ENCODE measurements at regions not wholly inside any gene's neighbourhood (a gene's known extent, or its start where the extent isn't known, plus 50 kb on each side); places are given as distances from the start of the nearest gene placed in this dataset.

DNA sequence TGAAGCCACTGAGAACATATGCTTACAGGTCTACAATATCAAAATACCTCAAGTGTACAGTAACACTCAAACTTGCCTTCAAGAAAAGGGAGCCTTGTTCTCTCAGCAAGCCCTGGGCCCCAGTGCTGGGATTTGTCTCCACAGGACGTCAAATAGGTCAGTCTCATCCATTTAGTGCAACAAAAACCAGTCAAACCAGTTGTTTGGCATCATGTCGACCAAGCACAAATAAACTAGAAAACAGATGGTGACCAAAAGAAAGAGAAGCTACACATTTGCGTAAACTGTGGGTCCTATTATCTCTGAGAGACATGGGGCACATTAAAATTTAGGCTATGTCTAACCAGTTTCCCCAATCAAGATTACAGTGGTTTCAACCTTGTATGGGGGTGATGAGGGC, 182.6 kb upstream of the PKDCC start:
- H2AFZ ChIP-seq (ENCODE audit: low read length): no peak overlapping the region
- H3K9me2 ChIP-seq (ENCODE audit: insufficient read depth, low read length): no peaks in the 10 kb centered on the region
- H3K27ac ChIP-seq (ENCODE audit: low read depth, low read length, poor library complexity, severe bottlenecking): no peak overlapping the region
- intact Hi-C loops (cut with micrococcal nuclease; ENCODE audit: unreplicated experiment): loop anchor here (5.0 kb wide), 2 partner anchors 372 to 462 kb away; no protein-coding TSS in a partner anchor
- TF ChIP-seq EZH2phosphoT487 (IDR thresholded peaks at IDR 0.05; ENCODE audit: borderline replicate concordance, low read depth, low read length): no peak
- TF ChIP-seq, protein P1, sequence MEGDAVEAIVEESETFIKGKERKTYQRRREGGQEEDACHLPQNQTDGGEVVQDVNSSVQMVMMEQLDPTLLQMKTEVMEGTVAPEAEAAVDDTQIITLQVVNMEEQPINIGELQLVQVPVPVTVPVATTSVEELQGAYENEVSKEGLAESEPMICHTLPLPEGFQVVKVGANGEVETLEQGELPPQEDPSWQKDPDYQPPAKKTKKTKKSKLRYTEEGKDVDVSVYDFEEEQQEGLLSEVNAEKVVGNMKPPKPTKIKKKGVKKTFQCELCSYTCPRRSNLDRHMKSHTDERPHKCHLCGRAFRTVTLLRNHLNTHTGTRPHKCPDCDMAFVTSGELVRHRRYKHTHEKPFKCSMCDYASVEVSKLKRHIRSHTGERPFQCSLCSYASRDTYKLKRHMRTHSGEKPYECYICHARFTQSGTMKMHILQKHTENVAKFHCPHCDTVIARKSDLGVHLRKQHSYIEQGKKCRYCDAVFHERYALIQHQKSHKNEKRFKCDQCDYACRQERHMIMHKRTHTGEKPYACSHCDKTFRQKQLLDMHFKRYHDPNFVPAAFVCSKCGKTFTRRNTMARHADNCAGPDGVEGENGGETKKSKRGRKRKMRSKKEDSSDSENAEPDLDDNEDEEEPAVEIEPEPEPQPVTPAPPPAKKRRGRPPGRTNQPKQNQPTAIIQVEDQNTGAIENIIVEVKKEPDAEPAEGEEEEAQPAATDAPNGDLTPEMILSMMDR (conservative IDR thresholded peaks at IDR 0.05; ENCODE audit: low read length): no peak
- no peak overlapping the region for H3K4me3 ChIP-seq (ENCODE audit: low read depth, low read length, poor library complexity, severe bottlenecking)
- no peaks in the 10 kb centered on the region for H4K20me1 ChIP-seq (ENCODE audit: insufficient read depth, low read length)
- CTCF ChIA-PET (ENCODE audit: unreplicated experiment): no interaction called here
- H3K79me2 ChIP-seq (ENCODE audit: insufficient read depth, low read depth, low read length): no peaks in the 10 kb centered on the region
- H3K4me2 ChIP-seq (ENCODE audit: low read length): no peak overlapping the region
- DNase-seq (ENCODE audit: low spot score): no peak
- no peaks in the 10 kb centered on the region for H3K36me3 ChIP-seq (ENCODE audit: insufficient read depth, low read length)
- POLR2A ChIA-PET: interaction anchor here (0.6 kb wide), 1 partner anchor 1148 kb away, joined by 3 read pairs; no protein-coding TSS in a partner anchor
- no peaks in the 10 kb centered on the region for H3K4me1 ChIP-seq (ENCODE audit: insufficient read depth, low read length, poor library complexity, severe bottlenecking)
- no TSS peak for BruUV-seq (replicated peaks)
- H3K9me3 ChIP-seq (ENCODE audit: low read length): no peaks in the 10 kb centered on the region

DNA sequence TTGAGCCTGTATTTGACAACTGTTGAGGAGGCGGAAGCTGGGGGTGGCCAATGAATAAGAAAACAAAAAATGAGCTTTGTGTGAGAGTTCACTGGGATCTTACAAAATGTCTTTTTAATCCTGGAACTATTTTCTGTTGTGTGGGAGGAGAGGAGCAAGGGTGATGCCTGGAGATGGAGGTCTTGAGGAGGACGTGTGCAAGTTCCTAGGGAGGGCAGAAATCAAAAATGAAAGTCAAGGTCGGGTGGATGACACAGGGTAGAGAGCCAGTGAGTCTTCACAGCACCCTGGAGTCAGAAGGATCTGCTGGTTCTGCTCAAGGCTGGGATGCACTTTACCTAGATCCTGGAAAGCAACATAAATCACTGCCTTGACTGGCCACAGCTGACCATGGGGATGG, 180.3 kb upstream of the PKDCC start:
- no peaks in the 10 kb centered on the region for H3K36me3 ChIP-seq (ENCODE audit: insufficient read depth, low read length)
- no peaks in the 10 kb centered on the region for H3K9me2 ChIP-seq (ENCODE audit: insufficient read depth, low read length)
- H3K79me2 ChIP-seq (ENCODE audit: insufficient read depth, low read depth, low read length): no peaks in the 10 kb centered on the region
- DNase-seq (ENCODE audit: low spot score): no peak
- intact Hi-C loops (cut with micrococcal nuclease; ENCODE audit: unreplicated experiment): loop anchor here (5.0 kb wide), 2 partner anchors 370 to 460 kb away; no protein-coding TSS in a partner anchor
- CTCF ChIA-PET (ENCODE audit: unreplicated experiment): interaction anchor here (2.4 kb wide), 1 partner anchor 219 kb away, joined by 11 read pairs; no protein-coding TSS in a partner anchor
- H4K20me1 ChIP-seq (ENCODE audit: insufficient read depth, low read length): no peaks in the 10 kb centered on the region
- H3K27ac ChIP-seq (ENCODE audit: low read depth, low read length, poor library complexity, severe bottlenecking): no peak overlapping the region
- H3K4me3 ChIP-seq (ENCODE audit: low read depth, low read length, poor library complexity, severe bottlenecking): no peak overlapping the region
- no peaks in the 10 kb centered on the region for H3K4me1 ChIP-seq (ENCODE audit: insufficient read depth, low read length, poor library complexity, severe bottlenecking)
- no TSS peak for BruUV-seq (replicated peaks)
- no peak overlapping the region for H2AFZ ChIP-seq (ENCODE audit: low read length)
- H3K9me3 ChIP-seq (ENCODE audit: low read length): no peaks in the 10 kb centered on the region
- H3K4me2 ChIP-seq (ENCODE audit: low read length): no peak overlapping the region
- TF ChIP-seq, protein P1 (conservative IDR thresholded peaks at IDR 0.05; ENCODE audit: low read length): no peak
- no peak for TF ChIP-seq EZH2phosphoT487 (IDR thresholded peaks at IDR 0.05; ENCODE audit: borderline replicate concordance, low read depth, low read length)
- POLR2A ChIA-PET: interaction anchor here (0.7 kb wide), 1 partner anchor 227 kb away, joined by 3 read pairs; no protein-coding TSS in a partner anchor

DNA sequence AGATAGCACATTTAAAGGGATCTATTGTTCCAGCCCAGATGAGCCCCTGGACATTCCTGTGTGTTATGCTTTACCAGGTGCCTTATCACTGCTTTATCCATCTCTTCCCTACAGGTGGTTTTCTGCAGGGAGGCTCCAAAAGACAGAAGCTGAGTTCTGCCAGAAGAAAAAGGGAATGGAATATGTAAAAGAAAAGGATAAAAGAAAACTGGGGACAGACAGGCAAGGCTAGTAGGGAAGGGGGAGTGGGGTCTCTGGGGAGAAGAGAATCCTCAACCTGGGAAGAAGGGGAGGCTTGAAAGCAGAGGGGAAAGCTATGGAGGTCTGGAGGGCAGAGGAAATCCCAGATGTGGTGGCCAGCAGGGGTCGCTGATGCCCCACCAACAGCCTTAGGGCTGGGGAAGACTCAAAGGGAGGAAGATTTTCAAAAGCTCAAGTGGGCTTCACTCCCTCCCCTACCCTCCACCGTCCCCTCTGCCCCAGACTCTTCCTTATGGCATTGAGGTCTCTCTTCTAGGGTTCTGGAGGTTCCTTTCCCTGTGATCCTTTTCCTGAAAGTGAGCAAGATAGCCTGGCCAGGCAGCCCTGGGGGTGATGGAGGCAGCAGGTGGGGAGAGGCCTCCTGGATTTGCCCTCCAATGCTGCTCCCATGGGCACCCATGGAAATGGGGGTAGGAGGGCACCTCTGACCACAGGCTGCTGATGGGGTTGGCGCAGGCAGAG, 178.1 kb upstream of the PKDCC start:
- ChIA-PET CTCF (ENCODE audit: unreplicated experiment) (interaction anchor here (0.8 to 2.4 kb wide), 3 partner anchors 203 to 217 kb away, joined by 3 to 11 read pairs (median 4); no protein-coding TSS in a partner anchor), POLR2A (no interaction called here)
- intact Hi-C loops (cut with micrococcal nuclease; ENCODE audit: unreplicated experiment): loop anchor here (1.0 to 5.0 kb wide), 3 partner anchors 217 to 458 kb away; no protein-coding TSS in a partner anchor

More for the DNA sequence above, 178.1 kb upstream of the PKDCC start:
- BruUV-seq (replicated peaks): no TSS peak
- TF ChIP-seq, protein P1 (conservative IDR thresholded peaks at IDR 0.05; ENCODE audit: low read length): peak; percentile 81
- no peak for TF ChIP-seq EZH2phosphoT487 (IDR thresholded peaks at IDR 0.05; ENCODE audit: borderline replicate concordance, low read depth, low read length)
- no peaks in the 10 kb centered on the region for H3K9me3 ChIP-seq (ENCODE audit: low read length)
- no peaks in the 10 kb centered on the region for H3K9me2 ChIP-seq (ENCODE audit: insufficient read depth, low read length)
- DNase-seq (ENCODE audit: low spot score): peak; percentile 57
- no peaks in the 10 kb centered on the region for H3K79me2 ChIP-seq (ENCODE audit: insufficient read depth, low read depth, low read length)
- H3K27ac ChIP-seq (ENCODE audit: low read depth, low read length, poor library complexity, severe bottlenecking): no peak overlapping the region
- H3K4me1 ChIP-seq (ENCODE audit: insufficient read depth, low read length, poor library complexity, severe bottlenecking): no peaks in the 10 kb centered on the region
- no peak overlapping the region for H3K4me2 ChIP-seq (ENCODE audit: low read length)
- H3K36me3 ChIP-seq (ENCODE audit: insufficient read depth, low read length): no peaks in the 10 kb centered on the region
- H3K4me3 ChIP-seq (ENCODE audit: low read depth, low read length, poor library complexity, severe bottlenecking): no peak overlapping the region
- no peaks in the 10 kb centered on the region for H4K20me1 ChIP-seq (ENCODE audit: insufficient read depth, low read length)
- H2AFZ ChIP-seq (ENCODE audit: low read length): no peak overlapping the region
